Vagina (tissue), 2 donors: ENCODE measurements at regions not wholly inside any gene's neighbourhood (a gene's known extent, or its start where the extent isn't known, plus 50 kb on each side); places are given as distances from the start of the nearest gene placed in this dataset.

Source experiments
- DNase-seq, 2 donors: peaks; one replicate each; pipeline ENCODE4 v3.0.0-alpha.2; 2017; ENCODE audit errors: extremely low spot score in 2 of 2
- H3K27ac ChIP-seq: fragments of 200-600 bp; sonication (generic); one replicate; pipeline ENCODE4 v1.5.1; 2019
- H3K27me3 ChIP-seq: fragments of 200-600 bp; sonication (generic); one replicate; pipeline ENCODE4 v1.5.1; 2019
- H3K36me3 ChIP-seq, 2 donors: fragments of 200-600 bp; sonication (generic); one replicate each; pipeline ENCODE4 v1.5.1; 2017 to 2019
- H3K4me1 ChIP-seq: fragments of 200-600 bp; sonication (generic); one replicate; pipeline ENCODE4 v1.5.1; 2019
- H3K4me3 ChIP-seq, 2 donors: fragments of 200-600 bp; sonication (generic); 1 replicate in 1 of 2; 2 replicates in 1 of 2; pipeline ENCODE4 v1.5.1; 2016 to 2019
- H3K9me3 ChIP-seq: fragments of 200-600 bp; sonication (generic); one replicate; pipeline ENCODE4 v1.5.1; 2019
- CTCF ChIP-seq, 3 experiments: fragments of 450-650 bp in 2 of 3; fragments of 200-600 bp in 1 of 3; sonication (generic) in 1 of 3; IDR thresholded peaks; one replicate each; pipeline ENCODE4 v1.5.1; 2017 to 2019; ENCODE audit warnings: antibody characterized with exemption in 3 of 3, mild to moderate bottlenecking in 2 of 3, moderate library complexity in 2 of 3
- POLR2A ChIP-seq, 2 donors: fragments of 450-650 bp; IDR thresholded peaks; one replicate each; pipeline ENCODE4 v1.6.1; 2017; ENCODE audit warnings: antibody characterized with exemption in 2 of 2, mild to moderate bottlenecking in 2 of 2, moderate library complexity in 2 of 2
- POLR2AphosphoS5 ChIP-seq, 2 donors: sonication (generic); formaldehyde crosslinking; IDR thresholded peaks; one replicate each; pipeline ENCODE4 v1.9.0; 2017; ENCODE audit warnings: antibody characterized with exemption in 2 of 2, mild to moderate bottlenecking in 2 of 2, low read depth in 1 of 2; ENCODE audit not compliant: insufficient read depth in 1 of 2
- intact Hi-C: fragments of 100-400 bp; cut with DNase I; formaldehyde crosslinking; loops from one replicate; pipeline ENCODE4 v1.15.1; 2023

GRCh38 chr7:26096136-26096535 is 55.9 kb upstream of the NFE2L3 start:
- DNase-seq: no peak
- intact Hi-C loops: no loop called here

GRCh38 chr7:26097837-26098668 is 53.9 kb upstream of the NFE2L3 start:
- TF ChIP-seq CTCF (IDR thresholded peaks at IDR 0.05): no peak
- TF ChIP-seq POLR2A (IDR thresholded peaks at IDR 0.05): no peak
- no peak for TF ChIP-seq POLR2AphosphoS5 (IDR thresholded peaks at IDR 0.05; ENCODE audit: insufficient read depth in 1 of 2, low read depth in 1 of 2)
- intact Hi-C loops: no loop called here
- no peak for DNase-seq
- no peaks in the 10 kb centered on the region for H3K9me3 ChIP-seq
- no peak overlapping the region for H3K27ac ChIP-seq
- H3K4me1 ChIP-seq: peaks cover 10% of the 10 kb centered on the region
- H3K27me3 ChIP-seq: no peaks in the 10 kb centered on the region
- no peak overlapping the region for H3K4me3 ChIP-seq
- H3K36me3 ChIP-seq: no peaks in the 10 kb centered on the region

More at GRCh38 chr7:26096136-26096535, 55.9 kb upstream of the NFE2L3 start:
- Histone ChIP-seq H3K27ac (no peak overlapping the region), H3K36me3 (no peaks in the 10 kb centered on the region), H3K4me1 (no peaks in the 10 kb centered on the region), H3K9me3 (no peaks in the 10 kb centered on the region), H3K4me3 (no peak overlapping the region), H3K27me3 (no peaks in the 10 kb centered on the region)
- TF ChIP-seq POLR2A (IDR thresholded peaks at IDR 0.05) (no peak), CTCF (IDR thresholded peaks at IDR 0.05) (no peak), POLR2AphosphoS5 (IDR thresholded peaks at IDR 0.05; ENCODE audit: insufficient read depth in 1 of 2, low read depth in 1 of 2) (no peak)

GRCh38 chr7:26099236-26099635 is 52.8 kb upstream of the NFE2L3 start:
- intact Hi-C loops: no loop called here
- no peaks in the 10 kb centered on the region for H3K9me3 ChIP-seq
- TF ChIP-seq POLR2AphosphoS5 (IDR thresholded peaks at IDR 0.05; ENCODE audit: insufficient read depth in 1 of 2, low read depth in 1 of 2) (no peak), CTCF (IDR thresholded peaks at IDR 0.05) (no peak), POLR2A (IDR thresholded peaks at IDR 0.05) (no peak)
- H3K4me3 ChIP-seq: no peak overlapping the region
- H3K4me1 ChIP-seq: peaks cover 10% of the 10 kb centered on the region
- no peak for DNase-seq
- no peaks in the 10 kb centered on the region for H3K27me3 ChIP-seq
- no peak overlapping the region for H3K27ac ChIP-seq
- H3K36me3 ChIP-seq: no peaks in the 10 kb centered on the region

GRCh38 chr7:26100406-26101339 is 51.3 kb upstream of the NFE2L3 start:
- H3K4me1 ChIP-seq: peaks cover 10% of the 10 kb centered on the region
- intact Hi-C loops: no loop called here
- no peaks in the 10 kb centered on the region for H3K36me3 ChIP-seq
- H3K4me3 ChIP-seq: peak overlapping the region; percentile 8 to 10
- TF ChIP-seq POLR2AphosphoS5 (IDR thresholded peaks at IDR 0.05; ENCODE audit: insufficient read depth in 1 of 2, low read depth in 1 of 2) (no peak), POLR2A (IDR thresholded peaks at IDR 0.05) (no peak), CTCF (IDR thresholded peaks at IDR 0.05) (no peak)
- no peaks in the 10 kb centered on the region for H3K27me3 ChIP-seq
- H3K27ac ChIP-seq: no peak overlapping the region
- H3K9me3 ChIP-seq: no peaks in the 10 kb centered on the region
- DNase-seq: no peak
